ENCODE measurements at regions not wholly inside any gene's neighbourhood (a gene's known extent, or its start where the extent isn't known, plus 50 kb on each side); places are given as distances from the start of the nearest gene placed in this dataset.

DNA sequence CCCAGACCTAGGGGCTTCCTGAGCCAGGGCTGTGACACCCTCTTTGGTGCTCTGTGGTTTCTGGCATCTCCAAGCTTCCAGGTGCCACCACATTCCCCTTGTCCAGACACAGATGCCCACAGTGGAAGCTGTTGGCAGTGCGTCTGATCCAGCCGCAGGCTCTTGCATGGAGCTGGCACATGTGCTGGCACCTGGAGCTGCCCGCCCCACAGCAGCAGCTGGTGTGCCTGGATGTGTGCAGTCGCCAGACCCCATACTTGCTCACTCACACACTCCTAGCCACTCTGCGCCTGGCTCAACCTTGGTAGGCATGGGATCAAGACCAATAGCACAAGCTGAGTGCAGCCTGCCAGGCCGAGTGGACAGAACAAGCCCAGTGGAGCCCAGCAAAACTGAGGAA is 106.5 kb downstream of the LYZL1 start:
- intact Hi-C loops (cut with micrococcal nuclease) = no loop called here

DNA sequence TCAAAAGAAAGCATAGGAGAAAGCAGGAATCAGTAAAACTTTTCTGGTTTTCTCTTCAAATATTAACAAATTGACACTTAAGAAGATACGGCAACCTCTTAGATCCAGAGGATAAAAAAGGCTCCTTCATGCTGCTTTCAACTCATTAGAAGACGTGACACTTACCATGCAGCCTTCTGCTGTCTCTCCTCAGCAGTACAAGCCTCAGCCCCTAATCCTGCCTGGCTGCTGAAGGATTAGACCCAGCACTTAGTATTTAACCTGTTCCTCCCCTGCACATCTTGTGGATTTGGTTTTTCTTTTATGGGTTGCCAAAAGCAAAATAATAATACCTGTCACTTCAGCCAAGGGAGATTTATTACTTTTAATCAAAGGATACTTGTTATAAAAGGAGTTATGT is 108.4 kb downstream of the LYZL1 start:
- intact Hi-C loops (cut with micrococcal nuclease) = no loop called here

DNA sequence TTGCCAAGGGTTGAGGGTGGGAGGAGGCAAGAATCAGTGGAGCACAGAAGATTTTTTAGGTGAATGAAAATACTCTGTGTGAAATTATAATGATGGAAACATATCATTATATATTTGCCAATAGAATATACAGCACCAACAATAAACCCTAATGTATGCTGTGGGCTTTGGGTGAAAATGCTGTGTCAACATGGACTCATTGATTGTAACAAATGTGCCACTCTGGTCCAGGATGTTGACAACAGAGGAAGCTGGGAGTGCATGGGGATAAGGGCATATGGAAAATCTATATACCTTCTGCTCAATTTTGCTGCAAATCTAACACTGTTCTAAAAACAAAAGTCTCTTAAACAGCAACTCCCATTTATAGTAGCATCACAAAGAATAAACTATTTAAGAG is 114.3 kb downstream of the LYZL1 start:
- intact Hi-C loops (cut with micrococcal nuclease) = loop anchor here (10.0 kb wide), 1 partner anchor 622 kb away; no protein-coding TSS in a partner anchor

DNA sequence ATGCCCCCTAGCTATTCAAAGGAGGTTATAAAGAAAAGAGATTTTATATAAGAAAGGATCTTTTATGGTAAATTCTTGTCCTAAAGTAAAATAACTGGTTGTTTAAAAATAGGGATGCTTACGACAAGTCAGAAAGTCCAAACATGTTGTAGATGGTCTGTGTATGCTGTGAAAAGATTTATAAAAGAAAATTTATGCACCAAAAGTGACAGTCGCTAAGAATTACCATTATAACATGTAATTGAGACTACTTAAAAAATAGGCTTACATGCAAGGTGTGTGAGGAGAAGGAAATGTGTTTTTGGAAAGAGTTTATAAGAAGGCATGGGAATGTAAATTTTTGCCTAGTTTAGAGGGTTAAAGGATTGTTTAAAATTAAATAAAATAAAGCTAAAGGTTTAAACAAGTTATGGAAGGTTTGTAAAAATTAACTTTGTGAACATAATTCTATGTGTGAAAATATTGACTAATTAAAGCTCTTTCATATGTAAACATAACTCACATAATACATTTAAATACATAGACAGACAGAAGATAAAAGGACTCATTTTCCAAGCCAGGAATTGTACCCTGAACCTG is 118.5 kb downstream of the LYZL1 start:
- intact Hi-C loops (cut with micrococcal nuclease) = loop anchor here (10.0 kb wide), 1 partner anchor 617 kb away; no protein-coding TSS in a partner anchor

Data from T-helper 1 cell treated with Interleukin-12 subunit alpha and Interleukin-12 subunit beta and Interleukin-4 antibody, amounts not matched to agents 30 ng/mL and 1 ng/mL, for 36 hours (primary cell).